GM12865 (cell line): ENCODE measurements at regions not wholly inside any gene's neighbourhood (a gene's known extent, or its start where the extent isn't known, plus 50 kb on each side); places are given as distances from the start of the nearest gene placed in this dataset.
"Not testable (repeated sequence)": the region's sequence is repeated elsewhere in the genome, so short reads cannot be mapped to it uniquely, and the experiment has no call there.

ENCODE experiments used
- DNase-seq: peaks from one replicate; pipeline ENCODE4 v3.0.0; 2010; ENCODE audit warnings: low read depth
- H3K4me3 ChIP-seq: 2 replicates; pipeline ENCODE4 v1.5.1; 2011; ENCODE audit warnings: mild to moderate bottlenecking, low read depth, low read length, control low read depth
- TF ChIP-seq, protein P1 (sequence below): IDR thresholded peaks from 2 replicates; pipeline ENCODE4 v1.5.1; 2011; ENCODE audit warnings: low read length, control low read depth, low read depth, inconsistent platforms; ENCODE audit not compliant: insufficient read depth; ENCODE audit errors: missing control alignments

GRCh38 chr7:106736508-106737201 is 75.7 kb upstream of the CCDC71L start:
- TF ChIP-seq, protein P1, sequence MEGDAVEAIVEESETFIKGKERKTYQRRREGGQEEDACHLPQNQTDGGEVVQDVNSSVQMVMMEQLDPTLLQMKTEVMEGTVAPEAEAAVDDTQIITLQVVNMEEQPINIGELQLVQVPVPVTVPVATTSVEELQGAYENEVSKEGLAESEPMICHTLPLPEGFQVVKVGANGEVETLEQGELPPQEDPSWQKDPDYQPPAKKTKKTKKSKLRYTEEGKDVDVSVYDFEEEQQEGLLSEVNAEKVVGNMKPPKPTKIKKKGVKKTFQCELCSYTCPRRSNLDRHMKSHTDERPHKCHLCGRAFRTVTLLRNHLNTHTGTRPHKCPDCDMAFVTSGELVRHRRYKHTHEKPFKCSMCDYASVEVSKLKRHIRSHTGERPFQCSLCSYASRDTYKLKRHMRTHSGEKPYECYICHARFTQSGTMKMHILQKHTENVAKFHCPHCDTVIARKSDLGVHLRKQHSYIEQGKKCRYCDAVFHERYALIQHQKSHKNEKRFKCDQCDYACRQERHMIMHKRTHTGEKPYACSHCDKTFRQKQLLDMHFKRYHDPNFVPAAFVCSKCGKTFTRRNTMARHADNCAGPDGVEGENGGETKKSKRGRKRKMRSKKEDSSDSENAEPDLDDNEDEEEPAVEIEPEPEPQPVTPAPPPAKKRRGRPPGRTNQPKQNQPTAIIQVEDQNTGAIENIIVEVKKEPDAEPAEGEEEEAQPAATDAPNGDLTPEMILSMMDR = peak; percentile 70
- peak; percentile 83 for DNase-seq
- no peak overlapping the region for H3K4me3 ChIP-seq

DNA sequence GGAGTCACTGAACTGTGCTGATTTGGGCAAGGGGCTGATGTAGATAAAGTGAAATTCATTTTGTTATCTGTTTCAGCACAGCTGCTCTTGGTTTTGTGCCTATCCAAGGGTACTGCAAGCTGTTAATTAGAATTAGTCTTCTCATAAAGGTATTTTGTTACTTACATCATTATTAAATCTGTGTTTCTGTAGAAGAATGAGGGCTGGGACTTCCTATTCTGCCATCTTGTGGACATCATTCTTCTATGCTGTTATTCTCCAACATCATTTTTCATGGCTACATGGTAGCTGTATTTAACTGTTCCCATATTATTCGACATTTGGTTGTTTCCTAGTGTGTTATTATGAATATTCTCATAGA is 76.2 kb upstream of the CCDC71L start:
- DNase-seq = no peak
- TF ChIP-seq, protein P1 = no peak

DNA sequence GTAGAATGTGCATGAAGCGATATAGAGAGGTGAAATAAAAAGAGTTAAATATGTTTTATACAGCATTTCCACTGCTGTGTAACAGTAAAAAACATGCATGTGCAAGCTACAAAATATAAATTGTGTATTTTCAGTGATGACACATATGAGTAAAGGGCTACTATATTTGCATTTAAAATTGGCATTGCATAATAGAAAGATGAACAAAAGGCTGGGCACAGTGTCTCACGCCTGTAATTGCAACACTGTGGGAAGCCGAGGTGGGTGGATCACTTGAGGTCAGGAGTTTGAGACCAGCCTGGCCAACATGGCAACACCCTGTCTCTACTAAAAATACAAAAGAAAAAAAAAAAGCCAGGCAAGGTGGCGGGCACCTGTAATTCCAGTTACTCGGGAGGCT is 79.8 kb upstream of the CCDC71L start:
- TF ChIP-seq, protein P1 = no peak
- DNase-seq = no peak
- H3K4me3 ChIP-seq = no peak overlapping the region

More for the DNA sequence above, 76.2 kb upstream of the CCDC71L start:
- no peak overlapping the region for H3K4me3 ChIP-seq

GRCh38 chr7:106744563-106745091 is 83.7 kb upstream of the CCDC71L start:
- no peak for DNase-seq
- H3K4me3 ChIP-seq = no peak overlapping the region
- TF ChIP-seq, protein P1 = no peak

- not testable (repeated sequence) for DNase-seq, H3K4me3 ChIP-seq
Observed at GRCh38 chr7:106747301-106747700, 86.3 kb upstream of the CCDC71L start.

DNA sequence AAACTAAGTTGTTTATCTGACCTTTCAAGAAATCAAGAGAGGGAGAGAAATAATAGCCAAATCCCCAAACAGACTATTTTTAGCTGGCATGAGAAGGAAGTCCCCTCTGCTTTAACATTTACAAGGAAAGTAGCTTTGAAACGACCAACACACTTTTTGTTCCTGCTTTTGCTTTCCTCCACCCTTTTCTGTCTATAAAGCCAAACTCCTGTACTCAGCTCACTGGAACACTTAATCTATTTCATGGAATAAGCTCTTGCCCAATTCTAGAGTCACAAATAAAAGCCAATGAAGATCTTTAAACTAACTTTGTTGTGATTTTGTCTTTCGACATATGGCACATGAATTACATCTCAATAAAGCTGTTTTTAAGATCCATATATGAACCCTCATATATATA is 86.8 kb upstream of the CCDC71L start:
- TF ChIP-seq, protein P1 = no peak
- no peak for DNase-seq
- no peak overlapping the region for H3K4me3 ChIP-seq

DNA sequence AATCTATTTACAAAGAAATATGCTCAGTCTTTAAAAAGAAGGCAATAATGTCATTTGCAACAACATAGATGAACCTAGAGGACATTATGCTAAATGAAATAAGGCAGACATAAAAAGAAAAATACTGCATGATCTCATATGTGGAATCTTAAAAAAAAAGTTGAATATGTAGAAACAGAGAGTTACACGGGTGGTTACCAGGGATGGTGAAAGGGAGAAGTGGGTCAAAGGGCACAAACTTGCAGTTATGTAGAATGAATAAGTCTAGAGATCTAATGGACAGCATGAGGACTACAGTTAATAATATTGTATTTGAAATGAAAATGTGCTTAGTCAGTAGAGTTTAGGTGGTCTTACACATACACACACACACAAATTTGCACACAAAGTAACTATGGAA is 88.2 kb upstream of the CCDC71L start:
- H3K4me3 ChIP-seq = no peak overlapping the region
- DNase-seq = no peak
- TF ChIP-seq, protein P1 = no peak
